ENCODE measurements at regions not wholly inside any gene's neighbourhood (a gene's known extent, or its start where the extent isn't known, plus 50 kb on each side); places are given as distances from the start of the nearest gene placed in this dataset.

GRCh38 chr7:67786021-67786420, 789.4 kb downstream of the TYW1 start:
- no peak for TF ChIP-seq CTCF (IDR thresholded peaks at IDR 0.05)

- peak; percentile 37; the same call in 1 of the 2 replicates for TF ChIP-seq CTCF (IDR thresholded peaks at IDR 0.05)
Measured at GRCh38 chr7:67788669-67789068, 792.0 kb downstream of the TYW1 start.

DNA sequence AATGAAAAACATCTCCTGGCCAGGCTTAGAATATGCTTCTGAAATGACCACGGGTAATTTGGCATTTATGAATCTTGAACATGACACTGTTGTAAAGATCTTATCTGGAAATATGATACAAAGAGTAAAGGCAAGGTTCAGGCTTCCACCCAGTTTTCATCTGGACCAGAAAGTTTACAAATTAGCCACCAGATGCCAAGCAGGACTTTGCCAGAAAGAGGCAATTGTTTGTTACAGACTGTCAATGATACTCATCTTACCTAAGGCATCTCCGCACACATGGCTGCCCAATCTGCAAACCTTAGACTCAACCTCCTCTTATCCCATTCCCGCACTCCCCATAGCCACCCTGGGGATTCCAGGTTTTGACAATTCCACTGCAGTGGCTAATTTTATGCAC, 795.3 kb downstream of the TYW1 start:
- TF ChIP-seq CTCF (IDR thresholded peaks at IDR 0.05), result no peak

DNA sequence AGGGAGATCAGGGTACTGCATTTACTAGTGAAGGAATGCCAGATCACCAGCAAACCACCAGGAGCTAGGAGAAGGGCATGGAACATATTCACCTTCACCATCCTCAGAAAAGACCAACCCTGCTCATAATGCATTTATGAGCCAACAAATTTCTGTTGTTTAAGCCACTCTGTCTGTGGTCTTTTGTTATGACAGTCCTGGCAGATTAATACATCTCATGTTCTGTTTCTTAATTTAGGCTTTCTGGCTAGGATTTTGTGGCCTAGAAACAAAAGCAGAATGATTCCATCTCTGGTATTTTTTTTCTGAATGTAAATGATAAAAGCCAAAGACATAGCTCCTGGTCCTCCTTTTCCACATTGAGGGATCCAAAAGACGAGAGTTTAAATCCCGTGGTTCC, 797.9 kb downstream of the TYW1 start:
- TF ChIP-seq CTCF (IDR thresholded peaks at IDR 0.05), result no peak

- no peak for TF ChIP-seq CTCF (IDR thresholded peaks at IDR 0.05)
Measured at GRCh38 chr7:67803789-67804188, 807.2 kb downstream of the TYW1 start.

DNA sequence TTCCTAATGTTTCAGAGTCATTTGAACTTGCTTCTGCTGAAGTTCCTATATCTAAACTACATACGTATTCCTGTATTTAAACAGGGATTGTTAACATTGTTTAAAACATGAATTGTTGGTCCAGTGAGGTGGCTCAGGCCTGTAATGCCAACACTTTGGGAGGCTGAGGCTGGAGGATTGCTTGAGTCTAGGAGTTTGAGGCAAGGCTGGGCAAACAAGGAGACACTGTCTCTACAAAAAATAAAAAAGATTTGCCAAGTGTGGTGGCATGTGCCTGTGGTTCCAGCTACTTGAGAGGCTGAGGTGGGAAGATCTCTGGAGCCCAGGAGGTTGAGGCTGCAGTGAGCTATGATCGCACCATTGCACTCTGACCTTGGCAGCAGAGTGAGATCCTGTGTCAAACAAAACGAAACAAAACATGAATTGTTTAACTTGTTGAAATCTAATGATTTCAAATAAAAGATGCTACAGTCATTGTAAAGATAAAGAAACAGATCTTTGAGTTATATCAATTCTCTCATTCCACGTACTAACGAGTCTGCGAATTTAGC, 809.4 kb downstream of the TYW1 start:
- no peak for TF ChIP-seq CTCF (IDR thresholded peaks at IDR 0.05)

GRCh38 chr7:67807826-67808225, 811.2 kb downstream of the TYW1 start:
- no peak for TF ChIP-seq CTCF (IDR thresholded peaks at IDR 0.05)

- no peak for TF ChIP-seq CTCF (IDR thresholded peaks at IDR 0.05)
Measured at GRCh38 chr7:67809586-67809985, 813.0 kb downstream of the TYW1 start.
